ENCODE measurements at regions not wholly inside any gene's neighbourhood (a gene's known extent, or its start where the extent isn't known, plus 50 kb on each side); places are given as distances from the start of the nearest gene placed in this dataset.
"Not testable (repeated sequence)": the region's sequence is repeated elsewhere in the genome, so short reads cannot be mapped to it uniquely, and the experiment has no call there.

DNA sequence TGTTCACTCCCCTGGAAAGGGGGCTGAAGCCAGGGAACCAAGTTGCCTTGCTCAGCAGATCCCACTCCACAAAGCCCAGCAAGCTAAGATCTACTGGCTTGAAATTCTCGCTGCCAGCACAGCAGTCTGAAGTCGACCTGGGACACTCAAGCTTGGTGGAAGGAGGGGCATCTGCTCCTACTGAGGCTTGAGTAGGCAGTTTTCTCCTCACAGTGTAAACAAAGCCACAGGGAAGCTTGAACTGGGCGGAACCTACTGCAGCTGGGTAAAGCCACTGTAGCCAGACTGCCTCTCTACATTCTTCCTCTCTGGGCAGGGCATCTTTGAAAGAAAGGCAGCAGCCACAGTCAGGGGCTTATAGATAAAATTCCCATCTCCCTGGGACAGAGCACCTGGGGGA is 495.0 kb downstream of the USP25 start:
- TF ChIP-seq, protein P1, sequence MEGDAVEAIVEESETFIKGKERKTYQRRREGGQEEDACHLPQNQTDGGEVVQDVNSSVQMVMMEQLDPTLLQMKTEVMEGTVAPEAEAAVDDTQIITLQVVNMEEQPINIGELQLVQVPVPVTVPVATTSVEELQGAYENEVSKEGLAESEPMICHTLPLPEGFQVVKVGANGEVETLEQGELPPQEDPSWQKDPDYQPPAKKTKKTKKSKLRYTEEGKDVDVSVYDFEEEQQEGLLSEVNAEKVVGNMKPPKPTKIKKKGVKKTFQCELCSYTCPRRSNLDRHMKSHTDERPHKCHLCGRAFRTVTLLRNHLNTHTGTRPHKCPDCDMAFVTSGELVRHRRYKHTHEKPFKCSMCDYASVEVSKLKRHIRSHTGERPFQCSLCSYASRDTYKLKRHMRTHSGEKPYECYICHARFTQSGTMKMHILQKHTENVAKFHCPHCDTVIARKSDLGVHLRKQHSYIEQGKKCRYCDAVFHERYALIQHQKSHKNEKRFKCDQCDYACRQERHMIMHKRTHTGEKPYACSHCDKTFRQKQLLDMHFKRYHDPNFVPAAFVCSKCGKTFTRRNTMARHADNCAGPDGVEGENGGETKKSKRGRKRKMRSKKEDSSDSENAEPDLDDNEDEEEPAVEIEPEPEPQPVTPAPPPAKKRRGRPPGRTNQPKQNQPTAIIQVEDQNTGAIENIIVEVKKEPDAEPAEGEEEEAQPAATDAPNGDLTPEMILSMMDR (conservative IDR thresholded peaks at IDR 0.05): not testable (repeated sequence)
- not testable (repeated sequence) for TF ChIP-seq ZFX (IDR thresholded peaks at IDR 0.05)

All from C4-2B (cell line).